H1 (cell line): ENCODE measurements at regions not wholly inside any gene's neighbourhood (a gene's known extent, or its start where the extent isn't known, plus 50 kb on each side); places are given as distances from the start of the nearest gene placed in this dataset.

Source experiments
- ATF3 ChIP-seq: IDR thresholded peaks from 2 replicates; pipeline ENCODE4 v1.6.1; 2011; ENCODE audit warnings: low read depth, mild to moderate bottlenecking, low read length; ENCODE audit not compliant: insufficient read depth
- CTCF ChIP-seq, 3 experiments: IDR thresholded peaks; 1 replicate in 2 of 3; 2 replicates in 1 of 3; pipeline versions ENCODE4 v1.5.1 to v1.6.1; 2011; ENCODE audit warnings: low read length in 3 of 3, mild to moderate bottlenecking in 3 of 3, inconsistent platforms in 2 of 3, low read depth in 1 of 3, moderate library complexity in 1 of 3; ENCODE audit not compliant: insufficient read depth in 1 of 3; ENCODE audit errors: control extremely low read depth in 1 of 3
- HDAC6 ChIP-seq: IDR thresholded peaks from one replicate; pipeline ENCODE4 v1.7.1; 2012; ENCODE audit warnings: low read depth, mild to moderate bottlenecking, inconsistent platforms, low read length, moderate library complexity
- POLR2A ChIP-seq, 2 experiments: IDR thresholded peaks; 1 replicate in 1 of 2; 2 replicates in 1 of 2; pipeline ENCODE4 v1.6.1; 2011; ENCODE audit warnings: low read depth in 2 of 2, low read length in 2 of 2, mild to moderate bottlenecking in 2 of 2; ENCODE audit errors: control extremely low read depth in 1 of 2
- RXRA ChIP-seq: IDR thresholded peaks from 2 replicates; pipeline ENCODE4 v1.6.1; 2011; ENCODE audit warnings: low read depth, mild to moderate bottlenecking, low read length, moderate library complexity; ENCODE audit not compliant: insufficient read depth
- SRF ChIP-seq: IDR thresholded peaks from 2 replicates; pipeline ENCODE4 v1.6.1; 2011; ENCODE audit warnings: mild to moderate bottlenecking, low read depth, low read length, moderate library complexity
- TAF1 ChIP-seq: IDR thresholded peaks from 2 replicates; pipeline ENCODE4 v1.6.1; 2011; ENCODE audit warnings: mild to moderate bottlenecking, low read depth, low read length
- TBP ChIP-seq: IDR thresholded peaks from 2 replicates; pipeline ENCODE4 v1.6.1; 2011; ENCODE audit warnings: low read depth, low read length, improper control_type of control experiment

- TF ChIP-seq SRF (no peak), CTCF (IDR thresholded peaks at IDR 0.05; ENCODE audit: control extremely low read depth in 1 of 3, insufficient read depth in 1 of 3, low read depth in 1 of 3, low read length in 3 of 3) (no peak), ATF3 (no peak), TBP (no peak), TAF1 (no peak), RXRA (no peak), POLR2A (IDR thresholded peaks at IDR 0.05; ENCODE audit: control extremely low read depth in 1 of 2, low read depth in 2 of 2, low read length in 2 of 2) (no peak), HDAC6 (no peak)
Observed at GRCh38 chr7:13593854-13594253, 395.6 kb downstream of the ETV1 start.
